ENCODE measurements at regions not wholly inside any gene's neighbourhood (a gene's known extent, or its start where the extent isn't known, plus 50 kb on each side); places are given as distances from the start of the nearest gene placed in this dataset.

DNA sequence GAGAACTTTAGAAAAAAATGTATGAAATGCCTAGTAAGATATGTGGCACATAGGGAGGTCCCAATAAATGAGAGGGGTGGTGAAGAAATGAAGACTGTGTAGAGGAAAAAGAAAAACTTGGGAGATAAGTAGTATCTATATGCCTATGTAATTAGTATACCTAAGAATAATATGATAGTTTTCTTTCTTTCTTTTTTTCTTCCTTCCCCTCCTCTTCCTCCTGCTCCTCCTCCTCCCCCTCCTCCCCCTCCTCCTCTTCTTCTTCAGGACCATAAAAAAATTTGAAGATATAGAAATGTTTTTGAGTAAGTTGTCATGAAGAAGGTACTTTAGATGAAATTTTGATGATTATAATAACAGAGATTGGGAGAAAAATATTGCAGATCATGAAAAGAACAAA lies 857.4 kb downstream of the MAT2B start:
- Histone ChIP-seq H3K4me2 (ENCODE audit: control insufficient read depth, insufficient read depth) (no peak overlapping the region), H2AFZ (ENCODE audit: control insufficient read depth, low read depth, low read length) (no peak overlapping the region), H3K9me3 (replicated peaks; ENCODE audit: control insufficient read depth, insufficient read depth, low read length) (no peaks in the 10 kb centered on the region), H3K36me3 (ENCODE audit: control insufficient read depth in 2 of 2, insufficient read depth in 2 of 2, low read length in 1 of 2) (no peaks in the 10 kb centered on the region), H3K9ac (ENCODE audit: control insufficient read depth, insufficient read depth, low read length) (no peak overlapping the region), H3K27ac (ENCODE audit: control insufficient read depth, insufficient read depth) (no peak overlapping the region), H3K4me1 (ENCODE audit: control insufficient read depth, insufficient read depth, low read length) (no peaks in the 10 kb centered on the region), H3K27me3 (replicated peaks in 1 of 2; ENCODE audit: control insufficient read depth in 2 of 2, insufficient read depth in 2 of 2, low read length in 1 of 2) (no peaks in the 10 kb centered on the region), H4K20me1 (ENCODE audit: control insufficient read depth, insufficient read depth) (no peaks in the 10 kb centered on the region), H3K4me3 (no peak overlapping the region), H3K79me2 (ENCODE audit: control insufficient read depth, insufficient read depth, low read length) (no peaks in the 10 kb centered on the region)
- RAD21 ChIA-PET (ENCODE audit: unreplicated experiment), result interaction anchor here (1.2 to 6.7 kb wide), 3 partner anchors 16 to 63 kb away, joined by 4 to 99 read pairs (median 15); no protein-coding TSS in a partner anchor
- DNase-seq (ENCODE audit: low read depth, low spot score) (no peak), FAIRE-seq (no peak), ATAC-seq (no peak)
- intact Hi-C loops (cut with micrococcal nuclease; ENCODE audit: unreplicated experiment) (no loop called here), in situ Hi-C loops (cut with MboI) (no loop called here)
- SMC1A ChIA-PET (ENCODE audit: uncharacterized antibody, unreplicated experiment), result interaction anchor here (0.7 to 6.7 kb wide), 4 partner anchors 9 to 66 kb away, joined by 3 to 128 read pairs (median 16); no protein-coding TSS in a partner anchor
- BruUV-seq (replicated peaks), result no TSS peak
- CTCF ChIA-PET, result no interaction called here
- POLR2A ChIA-PET, result interaction anchor here (1.1 to 1.4 kb wide), 2 partner anchors 13 to 14 kb away, joined by 3 to 8 read pairs; no protein-coding TSS in a partner anchor
- TF ChIP-seq SIX5 (IDR thresholded peaks at IDR 0.05; ENCODE audit: low read depth, low read length, severe bottlenecking) (no peak), BRCA1 (IDR thresholded peaks at IDR 0.05; ENCODE audit: low read depth, low read length) (no peak), TARDBP (IDR thresholded peaks at IDR 0.05; ENCODE audit: borderline replicate concordance) (no peak), EGR1 (IDR thresholded peaks at IDR 0.05; ENCODE audit: borderline replicate concordance in 1 of 2, low read depth in 2 of 2, low read length in 2 of 2) (no peak), BCLAF1 (IDR thresholded peaks at IDR 0.05) (no peak), BCL11A (IDR thresholded peaks at IDR 0.05; ENCODE audit: low read depth, low read length) (no peak), KLF5 (IDR thresholded peaks at IDR 0.05; ENCODE audit: partially characterized antibody) (no peak), IRF4 (IDR thresholded peaks at IDR 0.05; ENCODE audit: low read depth, low read length) (no peak), ZNF207 (IDR thresholded peaks at IDR 0.05; ENCODE audit: borderline replicate concordance) (no peak), FOXM1 (IDR thresholded peaks at IDR 0.05; ENCODE audit: low read depth, low read length) (no peak), ZNF274 (IDR thresholded peaks at IDR 0.05; ENCODE audit: insufficient read depth, insufficient read length) (no peak), MTA2 (IDR thresholded peaks at IDR 0.05; ENCODE audit: low read depth) (no peak), E2F8 (IDR thresholded peaks at IDR 0.05; ENCODE audit: low read depth, partially characterized antibody) (no peak), RAD21 (IDR thresholded peaks at IDR 0.05; ENCODE audit: insufficient read depth, low read depth, low read length) (no peak), ZNF217 (IDR thresholded peaks at IDR 0.05) (no peak), CEBPZ (IDR thresholded peaks at IDR 0.05; ENCODE audit: low read depth, low read length) (no peak), MYB (IDR thresholded peaks at IDR 0.05; ENCODE audit: borderline replicate concordance, low read depth, low read length) (no peak), SPI1 (IDR thresholded peaks at IDR 0.05; ENCODE audit: borderline replicate concordance, insufficient read depth, low read depth, low read length) (no peak)

Data from GM12878 (cell line).